WTC11 (cell line): ENCODE measurements at regions not wholly inside any gene's neighbourhood (a gene's known extent, or its start where the extent isn't known, plus 50 kb on each side); places are given as distances from the start of the nearest gene placed in this dataset.

Experiments used
- ATAC-seq: fragments of 200-7000 bp; cut with Tn5 transposase; 2 replicates; pipeline ENCODE4 v1.10.0; 2021; ENCODE audit warnings: mild to moderate bottlenecking, moderate library complexity
- CTCF ChIA-PET: fragments of 300-600 bp; sonication (Branson Sonifier 250); formaldehyde crosslinking; loops from one replicate; lab custom pipeline; 2021; ENCODE audit warnings: antibody characterized with exemption; lab: Charles Lee
- POLR2A ChIA-PET: fragments of 350-600 bp; sonication (Branson Sonifier 250); formaldehyde crosslinking; loops from one replicate; lab custom pipeline; 2021; ENCODE audit warnings: antibody characterized with exemption; lab: Charles Lee
- DNase-seq: peaks from one replicate; pipeline ENCODE4 v3.0.0; 2021; ENCODE audit warnings: low spot score
- H3K27ac Mint-ChIP-seq: 2 replicates; pipeline ENCODE4 v1.8.0; 2021; ENCODE audit warnings: mixed read lengths
- H3K27me3 Mint-ChIP-seq: 2 replicates; pipeline ENCODE4 v1.8.0; 2021; ENCODE audit warnings: low read depth, mild to moderate bottlenecking, moderate library complexity, mixed read lengths
- H3K36me3 Mint-ChIP-seq: 2 replicates; pipeline ENCODE4 v1.8.0; 2021; ENCODE audit warnings: mixed read lengths
- H3K4me1 Mint-ChIP-seq: 2 replicates; pipeline ENCODE4 v1.8.0; 2022; ENCODE audit warnings: mixed read lengths
- H3K4me3 Mint-ChIP-seq: 2 replicates; pipeline ENCODE4 v1.8.0; 2021; ENCODE audit warnings: mild to moderate bottlenecking, moderate library complexity, mixed read lengths
- H3K9me3 Mint-ChIP-seq: 2 replicates; pipeline ENCODE4 v1.8.0; 2021; ENCODE audit warnings: mixed read lengths
- AR ChIP-seq: fragments of 250-450 bp; sonication (Bioruptor Pico); IDR thresholded peaks from 2 replicates; pipeline ENCODE4 v1.9.0; 2021; ENCODE audit warnings: mild to moderate bottlenecking
- ATF6 ChIP-seq: sonication (generic); formaldehyde crosslinking; IDR thresholded peaks from 2 replicates; pipeline ENCODE4 v1.8.1; 2023; ENCODE audit warnings: mild to moderate bottlenecking, missing genetic modification reagents
- CBFB ChIP-seq: sonication (generic); formaldehyde crosslinking; IDR thresholded peaks from 2 replicates; pipeline ENCODE4 v1.8.1; 2022; ENCODE audit warnings: mild to moderate bottlenecking, low read depth, missing genetic modification reagents
- CREB1 ChIP-seq: sonication (generic); formaldehyde crosslinking; IDR thresholded peaks from 2 replicates; pipeline ENCODE4 v1.8.0; 2023; ENCODE audit warnings: mild to moderate bottlenecking, missing genetic modification reagents
- E2F4 ChIP-seq: sonication (generic); formaldehyde crosslinking; IDR thresholded peaks from 2 replicates; pipeline ENCODE4 v1.8.1; 2022; ENCODE audit warnings: low read depth, mild to moderate bottlenecking, moderate library complexity, missing genetic modification reagents, borderline replicate concordance
- FOXJ3 ChIP-seq: sonication (generic); formaldehyde crosslinking; IDR thresholded peaks from 2 replicates; pipeline ENCODE4 v1.9.0; 2021; ENCODE audit warnings: missing genetic modification reagents, mild to moderate bottlenecking, borderline replicate concordance
- FOXK1 ChIP-seq: sonication (generic); formaldehyde crosslinking; IDR thresholded peaks from 2 replicates; pipeline ENCODE4 v1.8.0; 2022; ENCODE audit warnings: mild to moderate bottlenecking, moderate library complexity, missing genetic modification reagents
- GTF2I ChIP-seq: fragments of 250-450 bp; sonication (Bioruptor Pico); conservative IDR thresholded peaks from 2 replicates; pipeline ENCODE4 v1.4.0; 2021; ENCODE audit warnings: mild to moderate bottlenecking
- HMGA2 ChIP-seq: fragments of 250-450 bp; sonication (Bioruptor Pico); IDR thresholded peaks from 2 replicates; pipeline ENCODE4 v1.4.0; 2021; ENCODE audit warnings: mild to moderate bottlenecking, moderate library complexity
- IRF1 ChIP-seq: sonication (generic); formaldehyde crosslinking; IDR thresholded peaks from 2 replicates; pipeline ENCODE4 v1.8.0; 2023; ENCODE audit warnings: missing genetic modification reagents
- JUN ChIP-seq: sonication (generic); formaldehyde crosslinking; IDR thresholded peaks from 2 replicates; pipeline ENCODE4 v1.8.0; 2023; ENCODE audit warnings: mild to moderate bottlenecking, missing genetic modification reagents
- MYBL2 ChIP-seq: sonication (generic); formaldehyde crosslinking; IDR thresholded peaks from 2 replicates; pipeline ENCODE4 v1.8.1; 2023; ENCODE audit warnings: mild to moderate bottlenecking, moderate library complexity, missing genetic modification reagents
- NFATC4 ChIP-seq: fragments of 250-450 bp; sonication (Bioruptor Pico); IDR thresholded peaks from 2 replicates; pipeline ENCODE4 v1.9.0; 2021; ENCODE audit warnings: mild to moderate bottlenecking
- PREB ChIP-seq: sonication (generic); formaldehyde crosslinking; IDR thresholded peaks from 2 replicates; pipeline ENCODE4 v1.8.1; 2022; ENCODE audit warnings: mild to moderate bottlenecking, missing genetic modification reagents, moderate library complexity, borderline replicate concordance
- RELA ChIP-seq: sonication (generic); formaldehyde crosslinking; IDR thresholded peaks from 2 replicates; pipeline ENCODE4 v1.8.1; 2022; ENCODE audit warnings: missing genetic modification reagents, mild to moderate bottlenecking, borderline replicate concordance
- SMAD3 ChIP-seq: sonication (generic); formaldehyde crosslinking; IDR thresholded peaks from 2 replicates; pipeline ENCODE4 v1.8.0; 2022; ENCODE audit warnings: missing genetic modification reagents, mild to moderate bottlenecking, borderline replicate concordance
- SP1 ChIP-seq: sonication (generic); formaldehyde crosslinking; conservative IDR thresholded peaks from 2 replicates; pipeline ENCODE4 v1.8.1; 2022; ENCODE audit warnings: missing genetic modification reagents
- TEAD1 ChIP-seq: sonication (generic); formaldehyde crosslinking; IDR thresholded peaks from 2 replicates; pipeline ENCODE4 v1.8.0; 2022; ENCODE audit warnings: mild to moderate bottlenecking, missing genetic modification reagents
- ZNF232 ChIP-seq: sonication (generic); formaldehyde crosslinking; IDR thresholded peaks from 2 replicates; pipeline ENCODE4 v1.8.0; 2022; ENCODE audit warnings: mild to moderate bottlenecking, missing genetic modification reagents
- ZNF396 ChIP-seq: fragments of 250-450 bp; sonication (Bioruptor Pico); IDR thresholded peaks from 2 replicates; pipeline ENCODE4 v1.8.0; 2021; ENCODE audit warnings: mild to moderate bottlenecking, moderate library complexity, borderline replicate concordance
- TF ChIP-seq, protein P1 (sequence below): sonication (generic); formaldehyde crosslinking; IDR thresholded peaks from 2 replicates; pipeline ENCODE4 v1.8.1; 2022; ENCODE audit warnings: mild to moderate bottlenecking, moderate library complexity, missing genetic modification reagents

DNA sequence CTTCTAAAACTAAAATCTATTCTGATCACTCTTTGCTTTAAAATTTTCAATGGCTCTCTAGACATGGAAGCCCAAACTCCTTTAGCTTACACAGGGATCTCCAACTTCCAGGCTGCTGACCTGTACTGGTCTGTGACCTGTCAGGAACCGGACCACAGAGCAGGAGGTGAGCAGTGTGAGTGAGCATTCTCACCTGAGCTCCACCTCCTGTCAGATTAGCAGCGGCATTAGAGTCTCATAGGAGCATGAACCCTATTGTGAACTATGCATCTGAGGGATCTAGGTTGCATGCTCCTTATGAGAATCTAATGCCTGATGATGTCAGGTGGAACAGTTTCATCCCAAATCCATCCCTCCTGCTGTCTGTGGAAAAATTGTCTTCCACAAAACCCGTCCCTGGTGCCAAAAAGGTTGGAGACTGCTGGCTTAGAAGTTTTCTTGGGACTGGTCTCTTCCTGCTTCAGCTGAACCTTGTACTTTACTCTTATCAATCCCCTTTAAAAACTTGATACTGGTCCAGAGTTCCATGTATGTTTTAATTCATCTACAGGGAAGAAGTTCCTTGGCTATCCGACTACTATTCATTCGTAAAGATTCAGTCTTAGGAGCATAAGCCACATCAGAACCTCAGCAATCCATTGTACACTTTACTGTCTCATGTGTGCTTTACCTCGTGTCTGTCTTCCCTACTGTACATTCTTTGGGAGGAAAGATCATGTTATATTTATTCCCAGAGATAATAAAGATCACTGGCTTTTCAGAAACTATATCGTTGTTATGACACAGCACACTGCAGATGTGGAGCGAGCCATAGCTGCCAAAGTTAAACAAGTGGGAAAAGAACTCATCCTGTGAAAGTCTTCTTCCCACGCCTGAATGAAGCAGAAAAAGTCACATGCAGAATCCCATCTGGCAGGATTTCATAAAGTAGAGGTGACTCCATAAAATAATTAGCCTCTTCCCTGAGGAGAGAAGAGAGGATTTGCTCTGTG, 183.8 kb downstream of the LRATD1 start:
- no peaks in the 10 kb centered on the region; the same call in 1 of the 2 replicates for H3K27me3 Mint-ChIP-seq
- H3K4me1 Mint-ChIP-seq: no peaks in the 10 kb centered on the region
- H3K27ac Mint-ChIP-seq: no peak overlapping the region
- ChIA-PET POLR2A (no interaction called here), CTCF (no interaction called here)
- ATAC-seq (no peak), DNase-seq (no peak)
- H3K36me3 Mint-ChIP-seq: peaks cover 11% of the 10 kb centered on the region; the same call in 1 of the 2 replicates
- TF ChIP-seq PREB (CRISPR knock-in tag) (no peak), GTF2I (CRISPR knock-in tag) (no peak), ZNF232 (no peak)
- no peak overlapping the region for H3K4me3 Mint-ChIP-seq
- H3K9me3 Mint-ChIP-seq: peaks cover 45% of the 10 kb centered on the region

DNA sequence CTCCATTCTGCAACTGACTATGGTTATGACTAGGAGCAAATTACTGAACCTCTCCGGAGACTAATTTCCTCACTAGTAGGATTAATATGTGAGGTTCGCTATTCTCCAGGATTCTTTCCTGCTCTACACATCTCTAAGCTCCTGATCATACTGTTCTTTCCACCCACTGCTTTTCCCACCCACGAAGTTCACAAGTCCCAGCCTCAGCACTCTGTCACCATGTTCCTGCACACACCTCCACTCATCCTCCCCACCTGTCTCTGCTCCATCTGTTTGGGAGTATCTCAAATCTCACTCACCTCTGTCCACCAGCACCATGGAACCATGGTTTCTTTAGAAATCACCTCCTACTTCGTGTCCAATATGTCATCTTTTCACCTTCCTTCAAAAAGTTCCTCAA, 185.3 kb downstream of the LRATD1 start:
- Mint-ChIP-seq H3K4me3 (no peak overlapping the region), H3K27me3 (no peaks in the 10 kb centered on the region; the same call in 1 of the 2 replicates), H3K9me3 (peaks cover 34% of the 10 kb centered on the region), H3K36me3 (peaks cover 11% of the 10 kb centered on the region; the same call in 1 of the 2 replicates), H3K27ac (no peak overlapping the region)
- ATAC-seq (no peak), DNase-seq (no peak)
- ChIA-PET POLR2A (no interaction called here), CTCF (no interaction called here)
- TF ChIP-seq FOXK1 (CRISPR knock-in tag) (no peak), MYBL2 (CRISPR knock-in tag) (no peak), SP1 (CRISPR knock-in tag) (no peak), JUN (CRISPR knock-in tag) (no peak)
- TF ChIP-seq, all 79 proteins: peak for 0
- no peaks in the 10 kb centered on the region for H3K4me1 Mint-ChIP-seq

DNA sequence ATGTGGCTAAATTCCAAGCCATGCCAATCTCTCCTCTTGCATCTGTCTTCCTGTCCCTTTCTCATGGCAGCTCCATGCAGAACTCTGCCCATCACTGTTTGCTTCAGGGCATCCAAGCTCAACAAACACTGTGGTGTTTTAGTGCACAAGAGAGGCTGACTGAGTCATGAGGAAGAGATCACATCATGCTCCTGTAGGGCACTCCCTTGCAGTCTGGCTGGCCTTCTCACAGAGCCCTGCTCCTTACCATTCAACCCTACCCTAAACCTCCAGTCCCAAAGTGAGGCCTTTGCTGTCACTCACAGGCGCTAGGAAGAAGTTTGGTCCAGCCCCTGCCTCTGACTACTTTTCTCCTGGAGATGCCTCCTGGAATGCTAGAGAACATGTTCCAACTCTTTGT, 194.0 kb downstream of the LRATD1 start:
- Mint-ChIP-seq H3K4me1 (peaks cover 8% of the 10 kb centered on the region; the same call in 1 of the 2 replicates), H3K27me3 (no peaks in the 10 kb centered on the region; the same call in 1 of the 2 replicates), H3K9me3 (peaks cover 5% of the 10 kb centered on the region), H3K27ac (no peak overlapping the region), H3K36me3 (no peaks in the 10 kb centered on the region), H3K4me3 (no peak overlapping the region)
- ChIA-PET CTCF (no interaction called here), POLR2A (no interaction called here)
- no peak for DNase-seq
- ATAC-seq: no peak
- no peak for TF ChIP-seq FOXJ3 (CRISPR knock-in tag)
- TF ChIP-seq PREB (CRISPR knock-in tag): no peak
- TF ChIP-seq ZNF396 (CRISPR knock-in tag): no peak
- TF ChIP-seq TEAD1: no peak
- no peak for TF ChIP-seq NFATC4
- TF ChIP-seq HMGA2 (CRISPR knock-in tag): no peak
- TF ChIP-seq IRF1 (CRISPR knock-in tag): no peak
- TF ChIP-seq, protein P1, sequence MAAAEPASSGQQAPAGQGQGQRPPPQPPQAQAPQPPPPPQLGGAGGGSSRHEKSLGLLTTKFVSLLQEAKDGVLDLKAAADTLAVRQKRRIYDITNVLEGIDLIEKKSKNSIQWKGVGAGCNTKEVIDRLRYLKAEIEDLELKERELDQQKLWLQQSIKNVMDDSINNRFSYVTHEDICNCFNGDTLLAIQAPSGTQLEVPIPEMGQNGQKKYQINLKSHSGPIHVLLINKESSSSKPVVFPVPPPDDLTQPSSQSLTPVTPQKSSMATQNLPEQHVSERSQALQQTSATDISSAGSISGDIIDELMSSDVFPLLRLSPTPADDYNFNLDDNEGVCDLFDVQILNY (CRISPR knock-in tag): no peak
- TF ChIP-seq AR (CRISPR knock-in tag): no peak
- no peak for TF ChIP-seq CBFB (CRISPR knock-in tag)
- TF ChIP-seq SMAD3 (CRISPR knock-in tag): no peak
- TF ChIP-seq ATF6 (CRISPR knock-in tag): no peak
- TF ChIP-seq CREB1 (CRISPR knock-in tag): no peak
- TF ChIP-seq E2F4 (CRISPR knock-in tag): no peak
- TF ChIP-seq RELA (CRISPR knock-in tag): no peak
